GM18951 (cell line): ENCODE measurements at regions not wholly inside any gene's neighbourhood (a gene's known extent, or its start where the extent isn't known, plus 50 kb on each side); places are given as distances from the start of the nearest gene placed in this dataset.

Experiments used
- POLR2A ChIP-seq: IDR thresholded peaks from 4 replicates; pipeline ENCODE4 v1.6.1; 2011; ENCODE audit warnings: mild to moderate bottlenecking; ENCODE audit not compliant: insufficient read length, insufficient read depth; ENCODE audit errors: extremely low read depth
- in situ Hi-C: fragments of 300-500 bp; cut with MboI; formaldehyde crosslinking; loops from one replicate; pipeline ENCODE4 v1.12.0; 2022; ENCODE audit warnings: low sequenced_read_pairs, mixed read lengths, inconsistent platforms; ENCODE audit not compliant: unreplicated experiment

DNA sequence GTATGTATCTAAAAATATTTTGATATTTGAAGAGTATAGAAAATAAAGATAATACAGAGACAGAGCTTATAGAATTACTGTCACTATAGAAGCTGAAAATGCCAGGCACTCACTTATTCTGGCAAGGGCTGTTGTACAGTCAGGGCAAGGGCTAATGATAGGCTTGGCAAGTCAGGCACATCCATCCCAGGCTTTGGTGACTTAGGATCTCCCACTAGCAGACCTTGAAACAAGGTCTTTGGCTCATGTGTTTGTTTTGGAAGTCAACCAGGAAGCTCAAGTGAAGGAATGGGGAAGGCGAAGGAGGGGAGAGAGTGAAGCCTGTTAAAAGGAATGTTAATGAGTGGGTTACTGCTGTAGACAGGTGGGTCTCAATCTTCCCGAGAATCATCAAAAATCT is 199.1 kb upstream of the SUCLG2 start:
- TF ChIP-seq POLR2A, result no peak
- in situ Hi-C loops, result no loop called here

- TF ChIP-seq POLR2A, result no peak
- in situ Hi-C loops, result no loop called here
Measured at GRCh38 chr3:67848299-67848698, 193.9 kb upstream of the SUCLG2 start.

GRCh38 chr3:67846166-67846565 is 191.8 kb upstream of the SUCLG2 start:
- no peak for TF ChIP-seq POLR2A
- in situ Hi-C loops, result no loop called here

DNA sequence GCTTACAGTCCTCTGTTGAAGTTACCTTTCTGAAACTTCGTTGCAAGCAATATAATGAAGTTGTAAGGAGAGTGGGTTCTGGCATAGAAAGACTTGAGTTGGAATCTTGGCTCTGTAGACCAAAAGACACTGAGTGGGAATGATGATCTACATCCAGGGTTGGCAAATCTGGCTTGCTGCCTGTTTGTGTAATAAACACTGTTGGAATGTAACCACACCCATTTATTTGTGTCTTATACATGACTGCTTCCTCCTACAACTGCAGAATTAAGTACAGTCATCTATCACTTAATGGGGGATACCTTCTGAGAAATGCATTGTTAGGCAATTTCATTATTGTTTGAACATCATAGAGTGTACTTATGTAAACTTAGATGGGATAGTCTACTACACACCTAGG is 178.4 kb upstream of the SUCLG2 start:
- in situ Hi-C loops, result no loop called here
- TF ChIP-seq POLR2A, result no peak

GRCh38 chr3:67831262-67831661 is 176.8 kb upstream of the SUCLG2 start:
- in situ Hi-C loops, result no loop called here
- no peak for TF ChIP-seq POLR2A

GRCh38 chr3:67828486-67829010 is 174.1 kb upstream of the SUCLG2 start:
- no peak for TF ChIP-seq POLR2A
- in situ Hi-C loops, result no loop called here

- no peak for TF ChIP-seq POLR2A
- in situ Hi-C loops, result no loop called here
Measured at GRCh38 chr3:67821135-67821534, 166.7 kb upstream of the SUCLG2 start.

- no peak for TF ChIP-seq POLR2A
- in situ Hi-C loops, result no loop called here
Measured at GRCh38 chr3:67819447-67819846, 165.0 kb upstream of the SUCLG2 start.

DNA sequence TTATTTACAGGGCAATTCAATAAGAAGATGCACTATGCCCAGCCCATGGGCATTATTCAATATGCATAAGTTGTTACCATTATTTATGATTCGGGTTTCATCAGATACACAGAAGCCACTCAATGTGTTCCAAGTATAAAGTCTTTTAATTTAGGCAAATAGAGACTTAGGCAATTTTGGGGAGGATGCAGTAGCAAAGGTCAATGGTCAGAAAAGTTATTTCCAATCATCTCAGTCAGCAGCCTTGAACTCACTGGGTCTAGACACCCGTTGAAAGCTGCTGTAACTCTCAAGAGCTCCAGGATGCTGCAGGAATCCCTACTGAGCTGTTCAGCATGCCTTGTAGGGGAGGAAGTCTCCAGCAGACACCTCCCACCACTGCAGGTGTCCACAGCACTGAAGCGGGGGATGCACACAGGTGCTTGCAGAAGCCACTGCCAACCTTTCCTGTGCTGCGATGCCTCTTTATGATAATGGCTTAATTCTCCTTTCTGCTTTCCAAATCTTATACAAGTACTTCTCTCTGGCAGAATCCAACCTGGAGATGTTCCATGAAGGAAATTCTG is 155.0 kb upstream of the SUCLG2 start:
- in situ Hi-C loops, result no loop called here
- no peak for TF ChIP-seq POLR2A

DNA sequence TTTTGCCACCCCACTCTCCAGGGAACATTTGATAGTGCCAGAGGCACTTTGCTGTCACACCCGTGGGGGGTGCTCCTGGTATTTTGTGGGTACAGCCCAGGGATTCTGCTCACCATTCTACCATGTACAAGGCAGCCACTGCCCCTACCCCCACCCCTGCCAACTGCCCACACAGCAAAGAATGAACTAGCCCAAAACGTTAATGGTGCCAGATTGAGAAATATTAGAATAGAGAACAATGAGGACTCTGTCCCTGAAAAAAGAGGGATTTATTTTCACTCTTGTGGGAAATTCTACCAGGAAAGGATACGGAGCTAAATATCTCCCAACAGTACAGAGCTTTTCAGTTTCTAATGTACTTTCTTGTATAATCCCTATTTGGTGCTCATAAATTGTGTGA is 154.5 kb upstream of the SUCLG2 start:
- no peak for TF ChIP-seq POLR2A
- in situ Hi-C loops, result no loop called here

GRCh38 chr3:67804578-67804977 is 150.2 kb upstream of the SUCLG2 start:
- TF ChIP-seq POLR2A, result no peak
- in situ Hi-C loops, result no loop called here

DNA sequence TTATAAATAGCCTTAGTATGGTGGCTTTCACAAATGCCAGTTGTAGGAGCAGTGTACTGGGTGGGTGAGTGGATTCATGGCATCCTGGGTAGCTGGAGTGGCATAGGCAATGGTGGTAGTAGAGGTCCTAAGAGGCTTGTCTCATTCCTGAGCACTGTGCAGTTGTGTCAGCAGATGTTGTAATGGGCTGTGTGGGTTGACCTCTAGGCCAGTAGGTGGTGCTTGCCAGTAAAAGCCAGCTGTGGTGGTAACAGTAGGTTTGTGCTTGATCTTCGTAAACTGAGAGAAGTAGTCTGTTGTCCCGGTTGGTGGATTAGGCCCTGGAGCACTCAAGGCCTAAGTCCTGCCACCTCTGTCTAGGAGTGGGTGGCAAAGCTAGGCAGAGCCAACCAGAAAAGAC is 149.7 kb upstream of the SUCLG2 start:
- TF ChIP-seq POLR2A, result no peak
- in situ Hi-C loops, result no loop called here

GRCh38 chr3:67798412-67798811 is 144.0 kb upstream of the SUCLG2 start:
- in situ Hi-C loops, result loop anchor here (25.0 kb wide), 1 partner anchor 836 kb away; no protein-coding TSS in a partner anchor

GRCh38 chr3:67791620-67792019 is 137.2 kb upstream of the SUCLG2 start:
- in situ Hi-C loops, result loop anchor here (25.0 kb wide), 1 partner anchor 829 kb away; no protein-coding TSS in a partner anchor
- TF ChIP-seq POLR2A, result no peak

More at GRCh38 chr3:67798412-67798811, 144.0 kb upstream of the SUCLG2 start:
- TF ChIP-seq POLR2A, result no peak
